PC-9 (cell line): ENCODE measurements at regions not wholly inside any gene's neighbourhood (a gene's known extent, or its start where the extent isn't known, plus 50 kb on each side); places are given as distances from the start of the nearest gene placed in this dataset.

ENCODE experiments used
- BruUV-seq: library from RNA; stranded (reverse); fragments of 400-500 nt; replicated peaks from 2 replicates; lab custom pipeline; 2021; lab: Mats Ljungman, UMichigan
- CTCF ChIA-PET: fragments of 300-600 bp; sonication (Branson Sonifier 250); formaldehyde crosslinking; loops from one replicate; lab custom pipeline; 2022; ENCODE audit warnings: antibody characterized with exemption; lab: Charles Lee
- POLR2A ChIA-PET: fragments of 300-600 bp; sonication (Branson Sonifier 250); formaldehyde crosslinking; loops from one replicate; lab custom pipeline; 2022; ENCODE audit warnings: antibody characterized with exemption; ENCODE audit not compliant: unreplicated experiment; lab: Charles Lee
- DNase-seq, 2 experiments: peaks; one replicate each; pipeline versions ENCODE4 v3.0.0 to v3.0.0-alpha.2; 2015 to 2022; ENCODE audit warnings: mixed read lengths in 1 of 2
- H2AFZ ChIP-seq: fragments of 200-600 bp; sonication (generic); 2 replicates; pipeline ENCODE4 v1.8.1; 2017; ENCODE audit warnings: antibody characterized with exemption
- H3F3A ChIP-seq: fragments of 200-600 bp; sonication (generic); 2 replicates; pipeline ENCODE4 v1.8.1; 2017; ENCODE audit warnings: antibody characterized with exemption, mild to moderate bottlenecking, low read depth; ENCODE audit not compliant: insufficient read depth
- H3K27ac ChIP-seq: fragments of 200-600 bp; sonication (generic); 2 replicates; pipeline ENCODE4 v1.6.1; 2016; ENCODE audit warnings: mixed run types
- H3K27me3 ChIP-seq: fragments of 200-600 bp; sonication (generic); 2 replicates; pipeline ENCODE4 v1.6.1; 2016; ENCODE audit warnings: low read depth, mixed run types; ENCODE audit not compliant: insufficient read depth
- H3K36me3 ChIP-seq: fragments of 200-600 bp; sonication (generic); 2 replicates; pipeline ENCODE4 v1.6.1; 2016; ENCODE audit warnings: low read depth, mixed run types
- H3K4me1 ChIP-seq: fragments of 200-600 bp; sonication (generic); replicated peaks from 2 replicates; pipeline ENCODE4 v1.6.1; 2016; ENCODE audit warnings: mixed run types; ENCODE audit not compliant: insufficient read depth
- H3K4me2 ChIP-seq: fragments of 200-600 bp; sonication (generic); 2 replicates; pipeline ENCODE4 v1.6.1; 2017; ENCODE audit warnings: mixed run types
- H3K4me3 ChIP-seq: fragments of 200-600 bp; sonication (generic); 2 replicates; pipeline ENCODE4 v1.6.1; 2016; ENCODE audit warnings: mixed run types
- H3K79me2 ChIP-seq: fragments of 200-600 bp; sonication (generic); 2 replicates; pipeline ENCODE4 v1.6.1; 2017; ENCODE audit warnings: low read depth, mixed run types
- H3K9me2 ChIP-seq: fragments of 200-600 bp; sonication (generic); 2 replicates; pipeline ENCODE4 v1.8.1; 2017; ENCODE audit warnings: mild to moderate bottlenecking; ENCODE audit not compliant: insufficient read depth
- H3K9me3 ChIP-seq: fragments of 200-600 bp; sonication (generic); 2 replicates; pipeline ENCODE4 v1.8.1; 2016; ENCODE audit warnings: low read depth; ENCODE audit not compliant: insufficient read depth
- H4K20me1 ChIP-seq: fragments of 200-600 bp; sonication (generic); 2 replicates; pipeline ENCODE4 v1.8.1; 2017; ENCODE audit not compliant: insufficient read depth
- CTCF ChIP-seq: fragments of 200-600 bp; sonication (generic); conservative IDR thresholded peaks from 2 replicates; pipeline ENCODE4 v1.6.1; 2017; ENCODE audit warnings: mixed run types, antibody characterized with exemption, mild to moderate bottlenecking, moderate library complexity
- EZH2 ChIP-seq: fragments of 200-600 bp; sonication (generic); IDR thresholded peaks from 2 replicates; pipeline ENCODE4 v1.8.0; 2017; ENCODE audit warnings: antibody characterized with exemption, low read depth
- intact Hi-C: fragments of 100-400 bp; cut with micrococcal nuclease; formaldehyde crosslinking; loops from one replicate; pipeline ENCODE4 v1.10.0; 2022; ENCODE audit not compliant: unreplicated experiment

- no TSS peak for BruUV-seq
- H3K27me3 ChIP-seq: no peaks in the 10 kb centered on the region
- no peak overlapping the region for H3K4me3 ChIP-seq
- H3K79me2 ChIP-seq: no peaks in the 10 kb centered on the region
- no peak overlapping the region for H3K27ac ChIP-seq
- H3K9me3 ChIP-seq: no peaks in the 10 kb centered on the region; the same call in 1 of the 2 replicates
- no peaks in the 10 kb centered on the region for H3K9me2 ChIP-seq
- no peaks in the 10 kb centered on the region for H4K20me1 ChIP-seq
- no peaks in the 10 kb centered on the region for H3K4me1 ChIP-seq
- no peaks in the 10 kb centered on the region for H3F3A ChIP-seq
- DNase-seq: no peak
- no peak overlapping the region for H2AFZ ChIP-seq
- H3K4me2 ChIP-seq: no peak overlapping the region
- no peaks in the 10 kb centered on the region for H3K36me3 ChIP-seq
- CTCF ChIA-PET: no interaction called here
- POLR2A ChIA-PET: no interaction called here
- intact Hi-C loops: no loop called here
- no peak for TF ChIP-seq CTCF
- no peak for TF ChIP-seq EZH2
Observed at GRCh38 chr7:46864716-46865115, 717.2 kb downstream of the TNS3 start.

- Histone ChIP-seq H2AFZ (no peak overlapping the region), H3K4me2 (no peak overlapping the region), H3K27me3 (no peaks in the 10 kb centered on the region), H3K9me3 (no peaks in the 10 kb centered on the region), H3F3A (no peaks in the 10 kb centered on the region), H4K20me1 (no peaks in the 10 kb centered on the region), H3K9me2 (no peaks in the 10 kb centered on the region), H3K79me2 (no peaks in the 10 kb centered on the region), H3K4me3 (no peak overlapping the region), H3K4me1 (no peaks in the 10 kb centered on the region), H3K27ac (no peak overlapping the region), H3K36me3 (no peaks in the 10 kb centered on the region)
- DNase-seq: no peak
- BruUV-seq: no TSS peak
- ChIA-PET CTCF (no interaction called here), POLR2A (no interaction called here)
- intact Hi-C loops: no loop called here
- no peak for TF ChIP-seq EZH2
- TF ChIP-seq CTCF: no peak
Observed at GRCh38 chr7:46859963-46860475, 721.9 kb downstream of the TNS3 start.

GRCh38 chr7:46855851-46856250 is 726.1 kb downstream of the TNS3 start:
- Histone ChIP-seq H4K20me1 (no peaks in the 10 kb centered on the region), H3K4me3 (no peak overlapping the region), H3K36me3 (no peaks in the 10 kb centered on the region), H3K4me2 (no peak overlapping the region), H2AFZ (no peak overlapping the region), H3F3A (no peaks in the 10 kb centered on the region), H3K4me1 (no peaks in the 10 kb centered on the region), H3K27ac (no peak overlapping the region), H3K27me3 (no peaks in the 10 kb centered on the region), H3K9me3 (no peaks in the 10 kb centered on the region), H3K79me2 (no peaks in the 10 kb centered on the region), H3K9me2 (no peaks in the 10 kb centered on the region)
- DNase-seq: no peak
- CTCF ChIA-PET: no interaction called here
- intact Hi-C loops: no loop called here
- no peak for TF ChIP-seq CTCF
- no peak for TF ChIP-seq EZH2
- no TSS peak for BruUV-seq
- POLR2A ChIA-PET: no interaction called here
